IMR-90 (cell line): ENCODE measurements at regions not wholly inside any gene's neighbourhood (a gene's known extent, or its start where the extent isn't known, plus 50 kb on each side); places are given as distances from the start of the nearest gene placed in this dataset.
"Not testable (repeated sequence)": the region's sequence is repeated elsewhere in the genome, so short reads cannot be mapped to it uniquely, and the experiment has no call there.

Source experiments
- ATAC-seq: fragments of 200-7000 bp; cut with Tn5 transposase; 2 replicates; pipeline ENCODE4 v1.9.1; 2020; ENCODE audit warnings: low read depth, mild to moderate bottlenecking, moderate library complexity
- BruUV-seq: library from RNA; stranded (reverse); fragments of 400-500 nt; replicated peaks from 2 replicates; lab custom pipeline; 2021; lab: Mats Ljungman, UMichigan
- CTCF ChIA-PET: fragments of 300-600 bp; formaldehyde crosslinking; extraction: SDS; loops from one replicate; lab custom pipeline; 2021; ENCODE audit warnings: antibody characterized with exemption; lab: Yijun Ruan, JAX
- POLR2A ChIA-PET: fragments of 300-600 bp; sonication (Branson Sonifier 250); formaldehyde crosslinking; loops from one replicate; lab custom pipeline; 2022; ENCODE audit warnings: antibody characterized with exemption; ENCODE audit not compliant: unreplicated experiment; lab: Charles Lee
- DNase-seq: peaks from one replicate; pipeline ENCODE4 v3.0.0; 2013
- H2AFZ ChIP-seq: replicated peaks from 2 replicates; pipeline ENCODE3; 2013; ENCODE audit warnings: low read length, mild to moderate bottlenecking; ENCODE audit not compliant: poor library complexity
- H2AK5ac ChIP-seq: 2 replicates; pipeline ENCODE4 v1.6.1; 2013; ENCODE audit warnings: low read depth, low read length, inconsistent platforms
- H2AK9ac ChIP-seq: replicated peaks from 2 replicates; pipeline ENCODE3; 2013; ENCODE audit warnings: mild to moderate bottlenecking, low read depth, low read length, moderate library complexity; ENCODE audit not compliant: poor library complexity
- H2BK120ac ChIP-seq: 2 replicates; pipeline ENCODE4 v1.6.1; 2013; ENCODE audit warnings: low read depth, low read length, inconsistent platforms
- H2BK15ac ChIP-seq: 3 replicates; pipeline ENCODE4 v1.6.1; 2013; ENCODE audit warnings: low read depth, low read length, inconsistent platforms
- H2BK20ac ChIP-seq: 2 replicates; pipeline ENCODE4 v1.6.1; 2013; ENCODE audit warnings: low read depth, mild to moderate bottlenecking, inconsistent platforms, low read length, moderate library complexity
- H2BK5ac ChIP-seq: 2 replicates; pipeline ENCODE4 v1.6.1; 2013; ENCODE audit warnings: mild to moderate bottlenecking, low read depth, low read length, inconsistent platforms; ENCODE audit not compliant: poor library complexity, severe bottlenecking
- H3K14ac ChIP-seq: replicated peaks from 2 replicates; pipeline ENCODE4 v1.6.1; 2013; ENCODE audit warnings: low read depth, low read length, inconsistent platforms
- H3K18ac ChIP-seq: 2 replicates; pipeline ENCODE4 v1.6.1; 2013; ENCODE audit warnings: low read depth, low read length, control low read depth
- H3K23ac ChIP-seq: 2 replicates; pipeline ENCODE4 v1.6.1; 2013; ENCODE audit warnings: low read depth, low read length, inconsistent platforms
- H3K27ac ChIP-seq: 2 replicates; pipeline ENCODE4 v1.5.1; 2013; ENCODE audit warnings: mild to moderate bottlenecking, control low read depth, low read length; ENCODE audit not compliant: insufficient read depth
- H3K27me3 ChIP-seq: 2 replicates; pipeline ENCODE4 v1.6.1; 2013; ENCODE audit warnings: low read length; ENCODE audit not compliant: control insufficient read depth, insufficient read depth
- H3K36me3 ChIP-seq: 2 replicates; pipeline ENCODE4 v1.6.1; 2013; ENCODE audit warnings: low read length, mixed read lengths; ENCODE audit not compliant: control insufficient read depth, insufficient read depth
- H3K4ac ChIP-seq: 2 replicates; pipeline ENCODE4 v1.6.1; 2013; ENCODE audit warnings: low read depth, low read length, inconsistent platforms
- H3K4me1 ChIP-seq: 2 replicates; pipeline ENCODE4 v1.6.1; 2013; ENCODE audit warnings: low read length, mixed read lengths; ENCODE audit not compliant: control insufficient read depth, insufficient read depth
- H3K4me2 ChIP-seq: 2 replicates; pipeline ENCODE4 v1.6.1; 2013; ENCODE audit warnings: low read depth, mild to moderate bottlenecking, control low read depth, low read length, moderate library complexity
- H3K4me3 ChIP-seq: 2 replicates; pipeline ENCODE4 v1.5.1; 2013; ENCODE audit warnings: low read depth, mild to moderate bottlenecking, control low read depth, low read length, moderate library complexity; ENCODE audit not compliant: insufficient read depth
- H3K56ac ChIP-seq: 2 replicates; pipeline ENCODE4 v1.6.1; 2013; ENCODE audit warnings: low read length, inconsistent platforms; ENCODE audit not compliant: insufficient read depth; ENCODE audit errors: extremely low read depth
- H3K79me1 ChIP-seq, 2 experiments: 2 replicates each; pipeline ENCODE4 v1.6.1; 2013; ENCODE audit warnings: low read length in 2 of 2, inconsistent platforms in 1 of 2, low read depth in 1 of 2
- H3K9ac ChIP-seq: 2 replicates; pipeline ENCODE4 v1.6.1; 2013; ENCODE audit warnings: low read depth, low read length, control low read depth
- H3K9me1 ChIP-seq: 2 replicates; pipeline ENCODE4 v1.6.1; 2013; ENCODE audit warnings: low read length, inconsistent platforms; ENCODE audit not compliant: insufficient read depth
- H3K9me3 ChIP-seq: 2 replicates; pipeline ENCODE4 v1.6.1; 2013; ENCODE audit warnings: low read length; ENCODE audit not compliant: control insufficient read depth, insufficient read depth
- H4K20me1 ChIP-seq: 2 replicates; pipeline ENCODE4 v1.6.1; 2013; ENCODE audit warnings: low read length, inconsistent platforms; ENCODE audit not compliant: insufficient read depth
- H4K5ac ChIP-seq: 2 replicates; pipeline ENCODE4 v1.6.1; 2013; ENCODE audit warnings: mild to moderate bottlenecking, low read depth, low read length, control low read depth
- H4K8ac ChIP-seq, 2 experiments: 2 replicates each; pipeline ENCODE4 v1.6.1; 2013; ENCODE audit warnings: low read depth in 2 of 2, low read length in 2 of 2, control low read depth in 1 of 2, inconsistent platforms in 1 of 2
- H4K91ac ChIP-seq: 2 replicates; pipeline ENCODE4 v1.6.1; 2013; ENCODE audit warnings: low read depth, low read length, inconsistent platforms; ENCODE audit not compliant: insufficient read depth
- WGBS, 2 experiments: methylation state at CpG; one replicate each; pipeline versions ENCODE4 v1.1.5 to v1.1.7; 2013; ENCODE audit warnings: missing lambda C conversion rate in 2 of 2; ENCODE audit not compliant: insufficient read length in 1 of 2; ENCODE audit errors: extremely low coverage in 2 of 2; 5-methylcytosine and 5-hydroxymethylcytosine counted together
- dilution Hi-C: fragments of 300-500 bp; cut with HindIII; formaldehyde crosslinking; loops from one replicate; pipeline ENCODE4 v1.14.3; 2018; ENCODE audit warnings: low sequenced_read_pairs; ENCODE audit not compliant: unreplicated experiment
- in situ Hi-C: fragments of 300-500 bp; cut with MboI; formaldehyde crosslinking; loops from 3 replicates; pipeline ENCODE4 v1.14.3; 2019; ENCODE audit warnings: low sequenced_read_pairs, inconsistent platforms, mixed read lengths
- intact Hi-C: fragments of 100-400 bp; cut with micrococcal nuclease; formaldehyde crosslinking; loops from 2 replicates; pipeline ENCODE4 v1.10.0; 2022

DNA sequence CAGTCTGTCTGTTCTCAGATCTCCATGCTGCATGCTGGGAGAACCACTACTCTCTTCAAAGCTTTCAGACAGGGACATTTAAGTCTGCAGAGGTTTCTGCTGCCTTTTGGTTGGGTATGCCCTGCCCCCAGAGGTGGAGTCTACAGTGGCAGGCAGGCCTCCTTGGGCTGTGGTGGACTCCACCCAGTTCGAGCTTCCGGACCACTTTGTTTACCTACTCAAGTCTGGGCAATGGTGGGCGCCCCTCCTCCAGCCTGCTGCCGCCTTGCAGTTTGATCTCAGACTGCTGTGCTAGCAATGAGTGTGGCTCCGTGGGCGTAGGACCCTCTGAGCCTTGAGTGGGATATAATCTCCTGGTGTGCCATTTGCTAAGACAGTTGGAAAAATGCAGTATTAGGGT lies 317.1 kb downstream of the COL12A1 start:
- intact Hi-C loops, H3K9me3 ChIP-seq, POLR2A ChIA-PET, dilution Hi-C loops, H2AFZ ChIP-seq, H3K9ac ChIP-seq, CTCF ChIA-PET, DNase-seq, H3K23ac ChIP-seq, ATAC-seq, H2AK9ac ChIP-seq, H4K20me1 ChIP-seq, H2BK120ac ChIP-seq, BruUV-seq, H3K4me3 ChIP-seq, H3K56ac ChIP-seq, H3K27me3 ChIP-seq, H3K4ac ChIP-seq, H2BK15ac ChIP-seq, H3K4me1 ChIP-seq, H3K27ac ChIP-seq, H4K8ac ChIP-seq, H3K18ac ChIP-seq, H2AK5ac ChIP-seq, H4K5ac ChIP-seq, H4K91ac ChIP-seq, H3K79me1 ChIP-seq, in situ Hi-C loops, H3K9me1 ChIP-seq, H3K14ac ChIP-seq, H3K36me3 ChIP-seq, H2BK20ac ChIP-seq, H3K4me2 ChIP-seq, H2BK5ac ChIP-seq: not testable (repeated sequence)
- WGBS, 2 experiments: no CpG with 5 or more reads among the region's 6 CpGs
